GM21619 (cell line): ENCODE measurements at regions not wholly inside any gene's neighbourhood (a gene's known extent, or its start where the extent isn't known, plus 50 kb on each side); places are given as distances from the start of the nearest gene placed in this dataset.

ENCODE experiments used
- ATAC-seq: cut with Tn5 transposase; IDR thresholded peaks from one replicate; pipeline ENCODE4 v1.9.1; 2021; ENCODE audit not compliant: unreplicated experiment

- no peak for ATAC-seq
Measured at GRCh38 chr15:94889153-94889552, 657.8 kb downstream of the MCTP2 start.

GRCh38 chr15:94893091-94893490 is 661.7 kb downstream of the MCTP2 start:
- ATAC-seq = no peak

- no peak for ATAC-seq
Measured at GRCh38 chr15:94894056-94894455, 662.7 kb downstream of the MCTP2 start.

GRCh38 chr15:94909510-94909909 is 678.1 kb downstream of the MCTP2 start:
- ATAC-seq = no peak

- ATAC-seq = no peak
Measured at GRCh38 chr15:94910166-94910565, 678.8 kb downstream of the MCTP2 start.

GRCh38 chr15:94912760-94913159 is 681.4 kb downstream of the MCTP2 start:
- ATAC-seq = no peak

GRCh38 chr15:94917068-94917467 is 685.7 kb downstream of the MCTP2 start:
- ATAC-seq = no peak

GRCh38 chr15:94921936-94922335 is 690.6 kb downstream of the MCTP2 start:
- ATAC-seq = no peak

GRCh38 chr15:94924057-94924456 is 692.7 kb downstream of the MCTP2 start:
- no peak for ATAC-seq

- no peak for ATAC-seq
Measured at GRCh38 chr15:94924971-94925598, 693.7 kb downstream of the MCTP2 start.

- no peak for ATAC-seq
Measured at GRCh38 chr15:94925680-94926079, 694.3 kb downstream of the MCTP2 start.

- no peak for ATAC-seq
Measured at GRCh38 chr15:94927003-94927402, 695.6 kb downstream of the MCTP2 start.

GRCh38 chr15:94929282-94929681 is 697.9 kb downstream of the MCTP2 start:
- no peak for ATAC-seq

- no peak for ATAC-seq
Measured at GRCh38 chr15:94930441-94930840, 699.1 kb downstream of the MCTP2 start.

- ATAC-seq = no peak
Measured at GRCh38 chr15:94930960-94931359, 699.6 kb downstream of the MCTP2 start.

- ATAC-seq = no peak
Measured at GRCh38 chr15:94934440-94934839, 703.1 kb downstream of the MCTP2 start.

GRCh38 chr15:94937242-94937641 is 705.9 kb downstream of the MCTP2 start:
- ATAC-seq = no peak

- no peak for ATAC-seq
Measured at GRCh38 chr15:94943888-94944287, 712.5 kb downstream of the MCTP2 start.

- ATAC-seq = no peak
Measured at GRCh38 chr15:94951538-94951937, 720.2 kb downstream of the MCTP2 start.

- ATAC-seq = no peak
Measured at GRCh38 chr15:94963953-94964352, 732.6 kb downstream of the MCTP2 start.

GRCh38 chr15:94965593-94965992 is 734.2 kb downstream of the MCTP2 start:
- no peak for ATAC-seq

- no peak for ATAC-seq
Measured at GRCh38 chr15:94968133-94968532, 736.8 kb downstream of the MCTP2 start.

GRCh38 chr15:94970096-94970495 is 738.7 kb downstream of the MCTP2 start:
- ATAC-seq = no peak
